GM04503 (cell line): ENCODE measurements at regions not wholly inside any gene's neighbourhood (a gene's known extent, or its start where the extent isn't known, plus 50 kb on each side); places are given as distances from the start of the nearest gene placed in this dataset.

Experiments used
- DNase-seq: peaks from one replicate; pipeline ENCODE4 v3.0.0-alpha.2; 2012; ENCODE audit warnings: low read depth

- DNase-seq: no peak
Observed at GRCh38 chr4:171636606-171637005, 176.6 kb upstream of the GALNTL6 start.

- no peak for DNase-seq
Observed at GRCh38 chr4:171629737-171630136, 183.5 kb upstream of the GALNTL6 start.

- no peak for DNase-seq
Observed at GRCh38 chr4:171629182-171629581, 184.0 kb upstream of the GALNTL6 start.

GRCh38 chr4:171626554-171626953, 186.7 kb upstream of the GALNTL6 start:
- DNase-seq: no peak

GRCh38 chr4:171622729-171623128, 190.5 kb upstream of the GALNTL6 start:
- no peak for DNase-seq

- DNase-seq: no peak
Observed at GRCh38 chr4:171621646-171622045, 191.6 kb upstream of the GALNTL6 start.

- no peak for DNase-seq
Observed at GRCh38 chr4:171612907-171613306, 200.3 kb upstream of the GALNTL6 start.

- DNase-seq: no peak
Observed at GRCh38 chr4:171602638-171603355, 210.4 kb upstream of the GALNTL6 start.

- DNase-seq: no peak
Observed at GRCh38 chr4:171601091-171601490, 212.1 kb upstream of the GALNTL6 start.

- no peak for DNase-seq
Observed at GRCh38 chr4:171599628-171600027, 213.6 kb upstream of the GALNTL6 start.

- no peak for DNase-seq
Observed at GRCh38 chr4:171594293-171594692, 218.9 kb upstream of the GALNTL6 start.

GRCh38 chr4:171590716-171591115, 222.5 kb upstream of the GALNTL6 start:
- DNase-seq: no peak

GRCh38 chr4:171588764-171589163, 224.4 kb upstream of the GALNTL6 start:
- DNase-seq: no peak

GRCh38 chr4:171588051-171588545, 225.1 kb upstream of the GALNTL6 start:
- DNase-seq: no peak

GRCh38 chr4:171583790-171584189, 229.4 kb upstream of the GALNTL6 start:
- DNase-seq: no peak

- DNase-seq: no peak
Observed at GRCh38 chr4:171582961-171583581, 230.1 kb upstream of the GALNTL6 start.

- DNase-seq: no peak
Observed at GRCh38 chr4:171573181-171573580, 240.0 kb upstream of the GALNTL6 start.

- no peak for DNase-seq
Observed at GRCh38 chr4:171565130-171565788, 247.9 kb upstream of the GALNTL6 start.

GRCh38 chr4:171561419-171561818, 251.8 kb upstream of the GALNTL6 start:
- no peak for DNase-seq

- DNase-seq: no peak
Observed at GRCh38 chr4:171553961-171554360, 259.2 kb upstream of the GALNTL6 start.

GRCh38 chr4:171542640-171543039, 270.6 kb upstream of the GALNTL6 start:
- no peak for DNase-seq

GRCh38 chr4:171538601-171539100, 274.6 kb upstream of the GALNTL6 start:
- DNase-seq: no peak

GRCh38 chr4:171534391-171534790, 278.8 kb upstream of the GALNTL6 start:
- no peak for DNase-seq
